Breast epithelium (tissue), 3 donors: ENCODE measurements at regions not wholly inside any gene's neighbourhood (a gene's known extent, or its start where the extent isn't known, plus 50 kb on each side); places are given as distances from the start of the nearest gene placed in this dataset.

Source experiments
- CTCF ChIP-seq, 3 donors: fragments of 450-650 bp; IDR thresholded peaks; one replicate each; pipeline ENCODE4 v1.5.1; 2016 to 2017; ENCODE audit warnings: antibody characterized with exemption in 3 of 3, mild to moderate bottlenecking in 3 of 3, moderate library complexity in 3 of 3
- POLR2A ChIP-seq: fragments of 450-650 bp; IDR thresholded peaks from one replicate; pipeline ENCODE4 v1.6.1; 2016; ENCODE audit warnings: antibody characterized with exemption, mild to moderate bottlenecking, moderate library complexity

GRCh38 chr13:73918691-73919090 is 215.5 kb downstream of the KLF12 start:
- TF ChIP-seq POLR2A (no peak), CTCF (IDR thresholded peaks at IDR 0.05) (no peak)
